ENCODE measurements at regions not wholly inside any gene's neighbourhood (a gene's known extent, or its start where the extent isn't known, plus 50 kb on each side); places are given as distances from the start of the nearest gene placed in this dataset.

GRCh38 chr3:15952543-15953175 is 154.9 kb upstream of the ANKRD28 start:
- DNase-seq: no peak

GRCh38 chr3:15953841-15954240 is 156.1 kb upstream of the ANKRD28 start:
- peak in 1 of 2 donors; percentile 19 for DNase-seq

- DNase-seq: no peak
These were observed 158.2 kb upstream of the ANKRD28 start for GRCh38 chr3:15955968-15956367.

- no peak for DNase-seq
These were observed 161.1 kb upstream of the ANKRD28 start for GRCh38 chr3:15958692-15959433.

- no peak for DNase-seq
These were observed 161.6 kb upstream of the ANKRD28 start for GRCh38 chr3:15959434-15959811.

GRCh38 chr3:15964605-15965442 is 167.0 kb upstream of the ANKRD28 start:
- no peak for DNase-seq

- no peak for DNase-seq
These were observed 169.8 kb upstream of the ANKRD28 start for GRCh38 chr3:15967577-15967976.

GRCh38 chr3:15969874-15970640 is 172.3 kb upstream of the ANKRD28 start:
- DNase-seq: no peak

- DNase-seq: no peak
These were observed 175.6 kb upstream of the ANKRD28 start for GRCh38 chr3:15973414-15973813.

GRCh38 chr3:15973940-15974339 is 176.2 kb upstream of the ANKRD28 start:
- DNase-seq: no peak

- no peak for DNase-seq
These were observed 176.9 kb upstream of the ANKRD28 start for GRCh38 chr3:15974647-15975046.

- no peak for DNase-seq
These were observed 178.7 kb upstream of the ANKRD28 start for GRCh38 chr3:15976524-15976923.

- no peak for DNase-seq
These were observed 179.3 kb upstream of the ANKRD28 start for GRCh38 chr3:15977090-15977489.

GRCh38 chr3:15977598-15978232 is 179.9 kb upstream of the ANKRD28 start:
- DNase-seq: no peak

GRCh38 chr3:15978801-15979200 is 181.0 kb upstream of the ANKRD28 start:
- DNase-seq: no peak

GRCh38 chr3:15979495-15979894 is 181.7 kb upstream of the ANKRD28 start:
- DNase-seq: no peak

- DNase-seq: no peak
These were observed 182.1 kb upstream of the ANKRD28 start for GRCh38 chr3:15979900-15980299.

- DNase-seq: no peak
These were observed 184.5 kb upstream of the ANKRD28 start for GRCh38 chr3:15982243-15982642.

GRCh38 chr3:15982667-15983196 is 185.0 kb upstream of the ANKRD28 start:
- no peak for DNase-seq

- no peak for DNase-seq
These were observed 185.5 kb upstream of the ANKRD28 start for GRCh38 chr3:15983232-15983631.

GRCh38 chr3:15983693-15984092 is 185.9 kb upstream of the ANKRD28 start:
- DNase-seq: no peak

- DNase-seq: no peak
These were observed 185.1 kb upstream of the GALNT15 start for GRCh38 chr3:15989419-15989818.

All from CD4-positive, alpha-beta T cell treated with Interleukin-4 for 1 hour (primary cell).